PC-3 (cell line): ENCODE measurements at regions not wholly inside any gene's neighbourhood (a gene's known extent, or its start where the extent isn't known, plus 50 kb on each side); places are given as distances from the start of the nearest gene placed in this dataset.

Source experiments
- CTCF ChIP-seq: fragments of 300-600 bp; sonication (generic); conservative IDR thresholded peaks from 2 replicates; pipeline ENCODE4 v1.5.1; 2017; ENCODE audit warnings: antibody characterized with exemption, low read depth, mild to moderate bottlenecking, low read length
- EZH2 ChIP-seq: fragments of 300-600 bp; sonication (generic); IDR thresholded peaks from one replicate; pipeline ENCODE4 v1.6.1; 2017; ENCODE audit warnings: antibody characterized with exemption, mild to moderate bottlenecking, low read length; ENCODE audit not compliant: unreplicated experiment
- EZH2phosphoT487 ChIP-seq: fragments of 300-600 bp; sonication (generic); IDR thresholded peaks from 2 replicates; pipeline ENCODE4 v1.6.1; 2018; ENCODE audit warnings: mild to moderate bottlenecking, antibody characterized with exemption, low read length, borderline replicate concordance

DNA sequence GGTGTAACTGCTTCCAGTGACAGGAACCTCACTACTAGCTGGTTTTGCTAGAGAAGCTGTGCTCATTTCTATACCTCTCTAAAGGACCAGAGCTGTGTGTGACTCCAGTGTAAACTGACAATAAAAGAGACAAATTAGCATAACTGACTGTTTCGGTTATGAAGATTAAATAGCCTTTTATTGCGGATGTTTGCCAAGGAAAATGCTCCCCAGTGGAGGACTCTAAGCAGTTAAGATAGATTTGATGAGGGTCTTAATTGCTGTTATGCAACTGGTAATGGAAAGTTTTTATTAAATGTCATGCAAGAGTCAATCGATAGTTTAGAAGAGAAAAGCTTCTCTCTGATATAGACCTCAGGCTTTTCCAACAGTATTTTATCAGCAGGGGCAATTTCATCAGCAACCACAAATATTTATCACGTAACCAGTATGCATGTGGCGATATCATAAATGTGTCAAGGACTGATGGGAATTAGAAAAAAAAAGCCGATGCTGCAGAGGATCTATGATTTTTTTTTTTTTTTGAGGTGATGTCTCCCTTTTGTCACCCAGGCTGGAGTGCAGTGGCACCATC lies 275.2 kb upstream of the DMAC1 start:
- no peak for TF ChIP-seq CTCF
- TF ChIP-seq EZH2: no peak
- TF ChIP-seq EZH2phosphoT487: no peak
